IPS-11a (cell line): ENCODE measurements at regions not wholly inside any gene's neighbourhood (a gene's known extent, or its start where the extent isn't known, plus 50 kb on each side); places are given as distances from the start of the nearest gene placed in this dataset.

ENCODE experiments used
- H3K4me3 ChIP-seq: one replicate; pipeline ENCODE4 v1.5.1; 2013; ENCODE audit warnings: low read depth, low read length, control low read depth

DNA sequence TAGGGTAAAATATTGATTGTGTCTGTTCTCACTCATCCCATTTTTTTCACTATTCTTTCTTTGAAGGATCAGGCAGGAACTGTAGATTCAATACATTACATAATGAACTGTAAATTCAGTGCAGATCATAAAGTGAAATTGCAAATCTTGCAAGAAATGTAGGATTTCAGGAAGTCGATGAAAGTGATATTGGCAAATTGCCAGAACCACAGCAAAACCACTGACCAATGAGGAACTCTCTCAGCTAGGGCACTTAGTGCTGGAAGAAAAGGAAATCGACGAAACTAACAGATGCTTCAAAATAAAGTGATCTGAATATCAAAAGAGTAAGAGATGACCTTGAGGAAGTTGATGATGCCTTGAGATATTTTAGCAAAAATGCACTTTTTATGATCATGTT, 157.6 kb downstream of the AACS start:
- H3K4me3 ChIP-seq: no peak overlapping the region

DNA sequence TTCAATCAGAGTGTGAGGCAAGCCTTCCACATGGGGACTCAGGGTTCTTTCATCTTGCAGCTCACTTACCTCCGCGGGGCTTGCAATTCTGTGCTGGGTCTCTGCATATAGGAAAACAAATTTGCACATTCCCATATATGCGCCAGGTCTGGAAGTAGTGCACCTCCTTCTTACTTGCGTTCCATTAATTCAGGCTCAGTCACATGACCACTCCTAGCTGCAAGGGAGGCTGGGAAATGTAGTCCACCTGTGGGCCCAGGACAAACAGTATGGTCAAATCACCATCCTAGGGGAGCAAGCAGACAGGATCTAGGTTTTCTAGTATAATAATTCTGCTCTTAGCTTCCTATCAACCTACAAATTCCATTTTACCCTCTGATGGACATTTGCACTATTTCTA, 160.4 kb downstream of the AACS start:
- H3K4me3 ChIP-seq: no peak overlapping the region

DNA sequence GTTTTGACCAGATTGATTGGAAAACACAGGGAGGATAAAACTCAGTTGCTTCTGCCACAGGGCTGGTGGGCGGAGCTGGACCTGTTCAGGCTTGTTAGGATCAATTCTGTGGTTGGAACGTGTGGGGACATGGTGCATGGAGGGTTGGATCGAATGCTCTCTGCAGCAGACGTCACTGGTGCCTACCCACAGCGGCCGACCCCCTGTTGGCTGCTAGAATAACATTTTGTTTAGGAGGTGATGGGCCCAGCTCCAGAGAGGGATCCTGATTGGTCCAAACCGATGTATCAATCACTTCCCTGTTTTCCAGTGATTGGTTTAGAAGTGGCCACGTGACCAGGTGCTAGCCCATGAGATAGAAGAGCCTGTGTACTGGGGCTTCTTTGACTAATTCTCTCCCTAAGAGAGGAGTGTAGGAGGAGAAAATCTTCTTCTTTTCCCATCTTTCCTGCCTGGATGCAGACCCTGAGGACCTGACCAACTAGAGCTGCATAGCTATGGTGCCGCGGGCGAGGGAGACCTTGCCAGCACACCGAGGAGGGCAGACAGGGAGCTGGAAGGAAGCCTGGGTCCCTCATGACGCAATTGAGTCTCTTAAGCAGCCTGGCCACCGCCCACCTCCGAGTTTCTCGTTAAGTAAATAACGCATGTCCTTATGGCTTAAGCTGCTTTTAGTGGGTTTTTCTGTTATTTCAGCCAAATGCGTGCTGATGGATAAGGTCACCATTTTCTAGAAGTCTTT, 163.5 kb downstream of the AACS start:
- no peak overlapping the region for H3K4me3 ChIP-seq

DNA sequence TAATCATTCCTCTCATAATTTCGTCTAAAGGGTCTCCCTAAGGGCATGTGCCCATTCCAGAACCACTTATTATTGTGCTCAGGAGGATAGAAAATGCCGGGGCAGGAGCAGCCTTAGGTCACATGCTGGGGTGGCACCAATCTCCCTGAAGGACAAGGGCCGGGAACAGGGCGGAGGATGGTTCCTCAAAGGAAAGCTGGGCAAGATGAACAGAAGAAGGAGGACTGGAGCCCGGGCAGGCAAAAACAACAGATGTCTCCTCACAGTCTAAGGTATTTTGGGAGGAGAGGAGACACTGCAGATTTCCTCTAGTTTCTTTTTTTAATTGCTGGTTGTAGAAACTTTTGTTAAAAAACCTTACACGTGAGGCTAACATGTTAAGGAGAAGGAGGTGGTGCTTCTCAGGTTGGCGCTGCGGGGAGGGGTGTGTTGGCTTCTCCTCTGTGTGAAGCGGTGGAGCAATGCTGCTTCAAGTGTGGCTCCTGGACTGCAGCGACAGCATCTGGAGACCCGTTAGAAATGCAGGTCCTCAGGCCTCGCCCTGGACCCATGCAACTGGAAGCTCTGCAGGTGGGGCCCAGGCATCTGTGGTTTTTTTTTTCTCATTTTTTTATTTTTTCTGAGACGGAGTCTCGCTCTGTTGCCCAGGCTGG, 164.8 kb downstream of the AACS start:
- no peak overlapping the region for H3K4me3 ChIP-seq

DNA sequence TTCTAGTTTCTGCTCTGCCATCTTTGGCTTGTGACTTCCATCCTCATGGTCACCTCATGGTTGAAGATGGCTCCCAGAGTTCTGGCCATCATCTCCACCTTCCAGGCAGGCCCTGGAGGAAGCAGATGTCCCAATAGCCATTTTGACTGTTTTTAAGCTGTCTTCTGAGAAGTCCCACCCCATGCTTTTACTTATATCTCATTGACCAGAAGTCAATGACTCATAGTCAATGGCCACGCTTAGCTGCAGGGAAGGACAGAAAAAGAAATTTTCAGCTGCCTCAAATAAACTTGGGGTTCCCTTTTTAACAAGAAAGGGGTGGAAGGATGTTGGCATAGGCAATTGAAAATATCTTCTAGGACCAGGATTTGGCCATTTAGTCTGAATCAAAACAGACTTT, 168.1 kb downstream of the AACS start:
- H3K4me3 ChIP-seq: no peak overlapping the region

DNA sequence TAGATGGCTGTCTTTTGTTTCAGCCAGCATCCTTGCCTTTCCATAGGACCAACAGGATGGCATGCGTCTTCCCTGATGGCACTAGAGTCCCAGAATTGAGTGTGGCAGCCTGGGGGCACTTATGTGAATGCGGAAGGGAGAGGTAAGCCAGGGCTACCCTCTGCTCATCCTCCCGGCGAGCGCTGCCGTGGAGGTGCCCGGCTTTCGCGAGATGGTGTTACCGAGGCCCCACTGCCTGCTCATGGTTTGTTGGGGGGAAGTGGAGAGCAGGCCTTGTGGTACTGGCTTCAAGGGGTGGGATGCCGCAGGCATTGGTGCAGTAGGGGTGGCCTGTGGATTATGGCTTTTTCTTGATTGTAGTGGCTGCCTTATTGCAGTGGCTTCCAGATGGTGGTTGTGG, 174.3 kb downstream of the AACS start:
- H3K4me3 ChIP-seq: no peak overlapping the region

DNA sequence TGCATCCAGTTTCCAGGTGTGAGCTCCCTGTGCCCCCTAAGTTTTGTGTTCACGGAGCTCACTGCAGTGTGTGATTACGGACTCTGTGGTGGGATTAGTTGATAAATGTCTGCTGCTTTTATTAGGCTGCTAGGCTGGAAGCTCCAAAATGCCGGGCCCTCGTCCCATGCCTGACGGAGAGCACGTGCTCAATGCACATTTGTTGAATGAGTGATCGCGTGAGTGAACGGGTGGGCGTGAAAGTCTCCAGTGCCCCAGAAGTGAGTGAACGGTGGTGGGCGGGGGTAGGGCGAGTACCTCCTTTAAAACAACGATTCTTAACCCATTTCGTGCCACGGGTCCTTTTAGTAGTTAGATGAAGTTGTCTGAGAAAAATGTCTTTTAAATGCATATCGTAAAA, 175.5 kb downstream of the AACS start:
- H3K4me3 ChIP-seq: no peak overlapping the region

DNA sequence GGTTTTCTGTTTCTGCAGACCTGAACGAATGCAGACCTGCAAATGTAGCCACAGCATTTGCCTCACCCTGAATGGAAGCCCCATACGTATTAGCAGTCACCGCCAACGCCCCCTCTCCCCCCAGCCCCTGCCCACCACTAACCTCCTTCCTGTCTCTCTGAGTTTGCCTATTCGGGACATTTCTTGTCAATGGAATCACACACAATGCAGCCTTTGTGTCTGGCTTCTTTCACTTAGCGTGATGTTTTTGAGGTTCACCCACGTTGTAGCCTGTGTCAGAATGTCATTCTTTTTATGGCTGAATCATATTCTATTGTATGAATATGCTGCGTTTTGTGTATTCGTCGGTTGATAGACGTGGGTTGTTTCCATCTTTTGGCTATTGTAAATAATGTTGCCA, 178.6 kb downstream of the AACS start:
- no peak overlapping the region for H3K4me3 ChIP-seq

DNA sequence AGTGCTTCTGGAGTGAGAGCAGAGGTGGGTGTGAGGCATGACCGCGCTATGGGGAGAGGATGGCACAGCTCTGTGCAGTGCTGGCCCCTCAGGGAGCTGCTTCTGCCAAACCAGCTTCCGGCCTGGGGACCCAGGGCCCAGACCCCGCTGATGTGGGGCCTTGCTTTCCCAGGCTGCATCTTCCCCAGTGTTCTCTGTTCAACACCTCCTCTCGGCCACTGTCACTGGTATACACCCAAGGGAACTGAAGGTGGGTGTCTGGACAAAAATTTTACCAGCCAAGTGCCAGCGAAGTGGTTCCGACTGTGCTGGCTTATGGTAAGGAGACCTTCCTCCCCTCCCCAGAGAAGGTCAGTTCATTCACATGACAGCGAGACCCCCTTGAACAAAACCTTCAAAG, 179.1 kb downstream of the AACS start:
- H3K4me3 ChIP-seq: no peak overlapping the region

DNA sequence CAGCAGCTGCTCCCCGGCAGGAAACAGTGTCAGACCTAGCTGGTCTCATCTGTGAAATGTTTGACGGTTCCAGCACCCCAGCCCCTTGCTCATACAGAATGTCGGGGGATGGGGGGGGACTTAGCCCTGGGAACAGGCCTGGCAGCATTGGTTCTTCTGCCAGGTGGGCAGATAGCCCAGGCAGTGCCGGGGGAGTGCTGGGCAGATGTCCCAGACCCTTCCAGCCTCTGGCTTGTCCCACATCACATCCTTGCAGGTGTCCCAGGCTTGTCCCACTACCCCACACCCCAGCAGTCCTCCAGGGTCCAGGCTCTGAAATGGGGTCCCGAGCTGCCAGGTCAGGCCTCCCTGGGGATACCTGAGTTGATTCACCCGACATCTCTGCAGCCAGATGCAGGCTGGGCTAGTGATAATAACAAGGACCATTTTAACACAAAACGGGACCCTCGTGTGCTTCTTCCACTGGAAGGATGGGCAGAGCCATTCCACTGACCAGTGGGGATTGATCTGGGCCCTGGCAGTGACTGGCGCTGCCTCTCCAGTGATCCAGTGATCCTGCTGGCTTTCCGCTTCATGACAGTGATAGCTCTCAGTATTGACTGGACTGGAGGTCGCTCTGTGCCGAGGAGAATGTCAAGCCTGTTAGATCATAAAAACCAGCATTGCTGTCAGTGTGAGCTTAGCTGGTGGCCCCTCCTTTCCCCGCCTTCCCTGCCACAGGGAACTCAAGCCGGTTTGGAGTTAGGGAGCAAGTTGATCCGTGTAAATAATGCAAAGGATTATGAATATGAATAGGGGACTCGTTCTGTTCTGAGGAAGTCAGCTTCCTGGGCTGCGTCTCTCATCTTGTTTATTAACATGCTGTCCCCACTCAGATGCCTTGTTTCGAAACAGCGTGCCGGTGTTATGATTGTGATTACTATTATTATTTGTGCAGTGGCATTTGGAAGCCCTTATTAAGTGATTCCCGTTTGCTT, 180.6 kb downstream of the AACS start:
- no peak overlapping the region for H3K4me3 ChIP-seq

DNA sequence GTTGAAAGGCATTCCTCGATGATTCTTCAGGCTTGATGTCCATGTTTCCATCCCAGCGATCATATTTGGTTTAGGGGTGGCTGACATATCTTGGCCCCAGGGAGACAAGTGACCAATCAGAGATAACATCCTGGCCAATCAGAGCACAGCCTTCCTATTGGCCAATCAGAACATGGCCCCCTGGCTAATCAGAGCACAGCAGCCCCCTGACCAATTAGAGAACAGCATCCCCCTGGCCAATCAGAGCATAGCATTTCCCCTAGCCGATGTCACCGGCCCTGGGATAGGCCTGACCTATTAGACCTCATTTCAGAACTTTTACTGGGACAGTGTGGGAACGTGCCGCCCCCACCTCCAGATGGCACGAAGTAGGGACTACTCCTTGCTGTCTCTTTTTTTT, 182.2 kb downstream of the AACS start:
- no peak overlapping the region for H3K4me3 ChIP-seq

DNA sequence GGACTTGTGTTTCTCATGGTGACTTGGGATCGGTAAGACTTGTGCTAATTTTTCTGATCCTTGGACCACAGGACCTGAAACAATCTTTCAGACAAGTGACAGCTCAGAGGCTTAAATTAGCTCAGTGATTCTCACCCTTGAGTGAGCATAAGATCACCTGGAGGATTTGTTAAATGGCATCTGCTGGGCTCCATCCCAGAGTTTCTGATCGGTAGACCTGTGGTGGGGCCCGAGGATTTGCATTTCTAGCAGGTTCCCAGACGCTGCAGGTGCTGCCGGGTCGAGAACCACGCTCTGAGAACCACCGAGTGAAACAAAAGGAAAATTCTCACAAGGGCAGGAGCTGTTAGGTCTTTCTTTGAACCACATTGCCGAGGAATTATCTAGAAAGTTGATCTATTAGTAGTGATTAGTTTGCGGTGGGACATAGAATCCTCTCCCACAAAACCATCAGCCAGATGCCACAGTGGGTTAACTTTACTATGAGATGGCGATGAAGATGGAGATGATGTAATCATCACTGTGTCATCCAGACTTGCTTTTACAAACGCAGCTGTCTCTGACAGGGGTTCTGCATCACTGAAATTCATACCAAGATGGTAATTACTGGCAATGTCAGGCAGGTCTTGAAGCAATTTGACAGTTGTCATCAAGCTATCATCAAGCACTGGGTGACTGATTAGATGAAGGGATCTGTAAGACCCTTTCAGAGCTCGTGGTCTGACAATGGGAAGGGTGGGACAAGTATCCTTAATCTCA, 184.0 kb downstream of the AACS start:
- H3K4me3 ChIP-seq: no peak overlapping the region

DNA sequence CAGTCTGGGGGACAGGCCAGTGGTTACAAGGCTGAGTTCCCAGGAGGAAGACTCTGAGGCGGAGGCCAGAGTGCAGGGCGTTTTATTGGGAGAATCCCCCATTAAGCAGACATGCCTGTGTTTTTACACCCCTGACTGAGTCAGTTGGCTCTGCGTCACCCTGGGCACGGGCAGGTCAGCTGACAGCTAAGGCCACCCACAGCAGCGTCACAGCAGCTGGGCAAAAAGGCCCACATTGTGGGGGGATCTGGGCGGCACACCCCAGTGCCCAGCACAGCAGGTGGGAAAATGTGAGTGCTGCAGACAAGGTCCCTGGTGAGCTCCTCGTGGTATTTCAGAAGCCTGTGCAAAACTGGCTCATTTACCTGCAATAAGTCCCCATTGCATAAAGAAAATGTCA, 184.7 kb downstream of the AACS start:
- H3K4me3 ChIP-seq: no peak overlapping the region

DNA sequence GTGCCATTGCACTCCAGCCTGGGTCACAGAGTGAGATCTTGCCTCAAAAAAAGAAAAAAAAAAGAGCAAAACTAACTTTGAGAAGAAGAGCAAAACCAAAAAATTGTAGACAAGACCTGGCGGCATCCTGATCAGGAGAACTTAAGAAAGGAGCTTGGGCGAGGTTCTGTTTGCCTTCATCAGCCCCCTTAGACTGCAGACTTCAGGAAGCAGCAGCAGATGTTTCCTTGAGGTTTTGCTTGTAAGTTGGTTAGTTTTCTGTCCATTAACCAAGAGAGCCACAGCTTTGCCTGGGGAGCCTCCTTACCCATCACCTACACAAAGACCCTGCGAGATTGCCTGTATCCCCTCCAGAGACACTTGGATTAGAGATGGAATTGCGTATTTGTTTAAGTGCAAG, 189.0 kb downstream of the AACS start:
- no peak overlapping the region for H3K4me3 ChIP-seq

DNA sequence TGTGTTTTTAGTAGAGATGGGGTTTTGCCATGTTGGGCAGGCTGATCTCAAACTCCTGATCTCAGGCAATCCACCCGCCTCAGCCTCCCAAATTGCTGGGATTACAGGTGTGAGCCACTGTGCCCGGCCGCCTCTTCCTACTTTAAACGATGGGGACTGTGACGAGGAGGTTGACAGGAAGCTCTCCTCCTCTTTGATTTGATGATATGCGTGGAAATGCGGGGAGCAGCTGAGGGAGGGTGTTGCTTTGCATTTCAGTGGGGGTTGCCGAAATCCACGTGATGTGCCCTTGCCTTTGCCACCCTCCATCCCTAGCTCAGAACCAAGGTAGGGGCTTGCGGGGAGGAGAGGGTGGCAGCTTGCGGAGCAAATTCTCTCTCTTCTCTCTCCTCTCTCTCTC, 189.6 kb downstream of the AACS start:
- H3K4me3 ChIP-seq: no peak overlapping the region

DNA sequence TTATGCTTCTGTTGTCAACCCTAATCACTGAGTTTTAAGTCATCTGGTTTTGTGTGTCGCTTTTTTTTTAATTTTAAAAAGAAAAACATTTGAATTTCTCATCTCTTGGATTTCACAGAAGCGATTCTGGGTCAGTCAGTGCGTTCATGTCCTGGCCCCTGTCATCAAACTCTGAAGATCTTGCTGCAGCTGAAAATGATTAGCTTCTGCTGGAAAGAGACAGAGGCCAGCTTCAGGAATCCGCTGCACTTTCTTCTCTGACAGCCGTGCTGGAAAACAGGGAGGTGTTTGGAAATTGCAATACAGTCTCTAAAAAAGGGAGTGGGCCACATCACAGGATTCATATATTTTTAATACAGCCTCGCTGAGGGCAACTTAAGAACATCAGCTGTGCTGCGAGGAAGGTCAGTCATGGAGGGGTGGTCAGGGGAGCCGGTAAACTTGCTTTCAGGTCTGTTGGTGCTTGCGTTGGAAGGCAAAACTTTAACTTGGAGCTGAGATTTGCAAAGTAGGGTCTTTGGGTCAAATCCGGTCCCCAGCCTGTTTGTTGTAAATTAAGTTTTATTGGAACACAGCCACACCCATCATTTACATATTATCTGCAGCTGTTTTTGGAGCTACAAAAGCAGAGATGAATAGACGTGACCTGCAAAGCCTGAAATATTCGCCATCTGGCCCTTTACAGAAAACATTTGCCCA, 190.8 kb downstream of the AACS start:
- H3K4me3 ChIP-seq: no peak overlapping the region

DNA sequence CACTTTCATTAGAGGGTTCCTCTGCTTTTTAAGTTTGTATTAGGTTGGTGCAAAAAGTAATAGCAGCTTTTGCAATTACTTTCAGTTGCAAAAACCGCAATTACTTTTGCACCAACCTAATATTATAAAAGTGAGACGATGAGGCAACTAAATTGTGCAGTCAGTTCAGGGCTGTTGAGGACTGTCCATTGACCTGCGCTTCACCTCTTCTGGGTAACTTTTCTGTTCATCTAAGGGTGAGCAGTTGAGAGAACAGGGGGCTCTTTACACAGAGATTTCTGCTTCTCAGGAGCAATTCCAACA, 191.3 kb downstream of the AACS start:
- H3K4me3 ChIP-seq: no peak overlapping the region

DNA sequence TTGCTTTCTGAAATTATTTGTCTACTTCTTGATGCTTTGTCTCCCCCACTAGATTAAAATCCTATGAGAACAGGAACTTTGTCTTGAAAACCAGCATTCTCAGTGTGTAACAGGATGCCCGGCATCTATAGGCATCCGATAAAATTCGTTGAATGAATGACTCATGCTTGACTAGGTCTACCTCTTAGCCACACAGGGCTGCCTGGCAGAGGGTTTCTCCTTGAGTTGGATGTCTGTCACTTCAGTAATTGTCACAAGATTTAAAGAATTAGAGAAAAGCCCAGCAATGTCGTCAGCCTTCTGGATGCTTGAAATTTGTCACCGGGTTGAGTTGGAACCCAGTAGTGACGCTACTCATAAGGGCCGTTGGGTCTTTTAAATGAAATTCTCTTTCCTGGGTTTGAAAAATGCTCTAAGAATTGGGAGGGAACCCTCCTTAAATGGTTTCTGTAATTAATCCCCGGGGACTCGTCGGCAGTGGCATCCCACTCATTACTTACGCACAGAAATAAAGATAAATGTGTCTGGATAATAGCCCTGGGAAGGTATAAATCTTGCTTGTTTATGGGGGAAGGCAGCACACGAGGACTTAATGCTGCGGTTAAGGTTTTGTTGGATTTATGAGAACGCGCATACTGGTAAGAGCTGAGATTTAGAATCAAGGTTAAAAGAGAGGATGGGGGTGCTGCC, 194.1 kb downstream of the AACS start:
- no peak overlapping the region for H3K4me3 ChIP-seq

DNA sequence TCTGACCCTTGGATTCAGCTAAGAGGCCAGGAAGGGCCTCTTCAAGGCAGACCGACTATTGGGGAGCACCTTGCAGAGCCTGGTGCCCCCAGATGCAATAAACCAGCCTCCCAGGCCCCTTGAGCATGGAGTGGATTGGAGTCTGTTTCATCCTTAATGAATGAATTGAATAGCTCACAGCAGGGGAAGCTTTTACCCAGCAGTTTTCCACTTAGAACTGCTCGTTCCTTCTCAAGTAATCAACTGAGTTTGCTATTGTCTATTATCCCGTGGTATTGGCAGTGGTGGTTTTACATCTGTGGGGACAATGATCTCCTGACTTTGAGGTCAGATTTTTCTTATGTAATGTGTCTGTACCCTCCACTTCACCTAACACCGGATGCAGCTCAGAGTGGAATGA, 197.6 kb downstream of the AACS start:
- H3K4me3 ChIP-seq: no peak overlapping the region

DNA sequence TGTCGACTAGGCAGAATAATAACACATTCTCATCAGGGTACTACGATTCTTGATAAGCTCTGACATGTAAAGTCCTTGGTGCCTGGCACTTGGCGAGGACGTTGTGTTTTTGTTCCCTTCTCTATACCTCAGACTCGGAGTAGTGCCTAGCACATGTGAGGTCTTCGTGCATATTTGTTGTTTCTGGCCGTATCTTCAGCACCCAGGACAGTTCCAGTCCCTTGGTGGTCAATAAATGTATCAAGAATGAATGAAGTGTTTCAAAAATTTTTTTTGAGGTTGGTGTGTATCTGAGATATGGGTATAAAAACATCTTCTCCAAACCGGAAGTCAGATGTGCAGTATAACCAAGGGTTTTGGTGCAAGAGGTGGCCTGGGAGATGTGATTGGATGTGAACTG, 198.2 kb downstream of the AACS start:
- H3K4me3 ChIP-seq: no peak overlapping the region
